GM23338 (cell line): ENCODE measurements at regions not wholly inside any gene's neighbourhood (a gene's known extent, or its start where the extent isn't known, plus 50 kb on each side); places are given as distances from the start of the nearest gene placed in this dataset.

Source experiments
- ATAC-seq: fragments of 200-7000 bp; cut with Tn5 transposase; 3 replicates; pipeline ENCODE4 v1.9.1; 2020
- DNase-seq: peaks from one replicate; pipeline ENCODE4 v3.0.0-alpha.2; 2015; ENCODE audit warnings: low spot score
- H2AFZ ChIP-seq: fragments of 200-600 bp; sonication (generic); 2 replicates; pipeline ENCODE4 v1.8.0; 2016; ENCODE audit warnings: antibody characterized with exemption, mild to moderate bottlenecking, moderate library complexity
- H3F3A ChIP-seq: fragments of 200-600 bp; sonication (generic); replicated peaks from 2 replicates; pipeline ENCODE4 v1.8.0; 2017; ENCODE audit warnings: antibody characterized with exemption, mixed run types, low read depth
- H3K27ac ChIP-seq: fragments of 200-600 bp; sonication (generic); 2 replicates; pipeline ENCODE4 v1.6.1; 2016; ENCODE audit warnings: low read depth
- H3K27me3 ChIP-seq: fragments of 200-600 bp; sonication (generic); 2 replicates; pipeline ENCODE4 v1.8.0; 2016; ENCODE audit warnings: mild to moderate bottlenecking, mixed run types, moderate library complexity; ENCODE audit not compliant: insufficient read depth
- H3K36me3 ChIP-seq: fragments of 200-600 bp; sonication (generic); 2 replicates; pipeline ENCODE4 v1.8.0; 2016; ENCODE audit warnings: mild to moderate bottlenecking; ENCODE audit not compliant: insufficient read depth
- H3K4me1 ChIP-seq: fragments of 200-600 bp; sonication (generic); 2 replicates; pipeline ENCODE4 v1.8.0; 2016; ENCODE audit warnings: mild to moderate bottlenecking, moderate library complexity; ENCODE audit not compliant: insufficient read depth
- H3K4me2 ChIP-seq: fragments of 200-600 bp; sonication (generic); 2 replicates; pipeline ENCODE4 v1.7.1; 2017; ENCODE audit warnings: mixed run types
- H3K4me3 ChIP-seq: fragments of 200-600 bp; sonication (generic); 2 replicates; pipeline ENCODE4 v1.6.1; 2016; ENCODE audit warnings: mixed run types
- H3K79me2 ChIP-seq: fragments of 200-600 bp; sonication (generic); replicated peaks from 2 replicates; pipeline ENCODE4 v1.8.0; 2017; ENCODE audit warnings: mild to moderate bottlenecking; ENCODE audit not compliant: insufficient read depth
- H3K9me2 ChIP-seq: fragments of 200-600 bp; sonication (generic); 2 replicates; pipeline ENCODE4 v1.8.0; 2017; ENCODE audit not compliant: insufficient read depth
- H4K20me1 ChIP-seq: fragments of 200-600 bp; sonication (generic); replicated peaks from 2 replicates; pipeline ENCODE4 v1.8.0; 2017; ENCODE audit warnings: mild to moderate bottlenecking; ENCODE audit not compliant: insufficient read depth
- H3K27ac Mint-ChIP-seq: 2 replicates; pipeline ENCODE4 v1.8.0; 2020; ENCODE audit warnings: inconsistent platforms, mild to moderate bottlenecking, moderate library complexity, mixed read lengths
- H3K27me3 Mint-ChIP-seq: 3 replicates; pipeline ENCODE4 v1.8.0; 2022; ENCODE audit warnings: low read depth, mild to moderate bottlenecking, moderate library complexity, mixed read lengths, inconsistent platforms; ENCODE audit not compliant: insufficient read depth, poor library complexity
- H3K36me3 Mint-ChIP-seq: 3 replicates; pipeline ENCODE4 v1.8.0; 2021; ENCODE audit warnings: low read depth, mild to moderate bottlenecking, inconsistent platforms, moderate library complexity, mixed read lengths
- H3K4me1 Mint-ChIP-seq: 3 replicates; pipeline ENCODE4 v1.8.0; 2020; ENCODE audit warnings: mild to moderate bottlenecking, inconsistent platforms, mixed read lengths
- H3K4me3 Mint-ChIP-seq: 3 replicates; pipeline ENCODE4 v1.8.0; 2021; ENCODE audit warnings: moderate library complexity, mild to moderate bottlenecking, inconsistent platforms, mixed read lengths
- H3K9me3 Mint-ChIP-seq: 3 replicates; pipeline ENCODE4 v1.8.0; 2020; ENCODE audit warnings: moderate library complexity, mild to moderate bottlenecking, inconsistent platforms, mixed read lengths
- NANOG ChIP-seq: IDR thresholded peaks from 2 replicates; pipeline ENCODE4 v1.6.1; 2016; ENCODE audit warnings: antibody characterized with exemption, borderline replicate concordance
- REST ChIP-seq: IDR thresholded peaks from one replicate; pipeline ENCODE4 v1.6.1; 2018; ENCODE audit warnings: antibody characterized with exemption; ENCODE audit not compliant: unreplicated experiment
- STAT1 ChIP-seq: IDR thresholded peaks from one replicate; pipeline ENCODE4 v1.6.1; 2016; ENCODE audit warnings: antibody characterized with exemption; ENCODE audit not compliant: unreplicated experiment
- ZNF331 ChIP-seq: fragments of 250-450 bp; sonication (Bioruptor Pico); IDR thresholded peaks from 2 replicates; pipeline ENCODE4 v1.5.0; 2020; ENCODE audit warnings: low read depth, mild to moderate bottlenecking, moderate library complexity
- TF ChIP-seq, protein P1 (sequence below): fragments of 250-450 bp; sonication (Bioruptor Pico); IDR thresholded peaks from 2 replicates; pipeline ENCODE4 v1.5.0; 2020; ENCODE audit warnings: mild to moderate bottlenecking, moderate library complexity

- H3K4me1 Mint-ChIP-seq = peaks cover 23% of the 10 kb centered on the region
- Histone ChIP-seq H4K20me1 (no peaks in the 10 kb centered on the region), H3K36me3 (no peaks in the 10 kb centered on the region), H2AFZ (no peak overlapping the region), H3F3A (no peaks in the 10 kb centered on the region), H3K9me2 (peaks cover 22% of the 10 kb centered on the region; the same call in 1 of the 2 replicates), H3K4me3 (no peak overlapping the region), H3K27ac (no peak overlapping the region), H3K79me2 (no peaks in the 10 kb centered on the region), H3K27me3 (peaks cover 9% of the 10 kb centered on the region; the same call in 1 of the 2 replicates), H3K4me1 (peaks cover 18% of the 10 kb centered on the region; the same call in 1 of the 2 replicates), H3K4me2 (no peak overlapping the region)
- H3K27ac Mint-ChIP-seq = no peak overlapping the region
- ATAC-seq (no peak), DNase-seq (no peak)
- peaks cover 7% of the 10 kb centered on the region for H3K27me3 Mint-ChIP-seq
- H3K4me3 Mint-ChIP-seq = no peak overlapping the region
- no peak for TF ChIP-seq REST
- TF ChIP-seq ZNF331 = no peak
- TF ChIP-seq, protein P1, sequence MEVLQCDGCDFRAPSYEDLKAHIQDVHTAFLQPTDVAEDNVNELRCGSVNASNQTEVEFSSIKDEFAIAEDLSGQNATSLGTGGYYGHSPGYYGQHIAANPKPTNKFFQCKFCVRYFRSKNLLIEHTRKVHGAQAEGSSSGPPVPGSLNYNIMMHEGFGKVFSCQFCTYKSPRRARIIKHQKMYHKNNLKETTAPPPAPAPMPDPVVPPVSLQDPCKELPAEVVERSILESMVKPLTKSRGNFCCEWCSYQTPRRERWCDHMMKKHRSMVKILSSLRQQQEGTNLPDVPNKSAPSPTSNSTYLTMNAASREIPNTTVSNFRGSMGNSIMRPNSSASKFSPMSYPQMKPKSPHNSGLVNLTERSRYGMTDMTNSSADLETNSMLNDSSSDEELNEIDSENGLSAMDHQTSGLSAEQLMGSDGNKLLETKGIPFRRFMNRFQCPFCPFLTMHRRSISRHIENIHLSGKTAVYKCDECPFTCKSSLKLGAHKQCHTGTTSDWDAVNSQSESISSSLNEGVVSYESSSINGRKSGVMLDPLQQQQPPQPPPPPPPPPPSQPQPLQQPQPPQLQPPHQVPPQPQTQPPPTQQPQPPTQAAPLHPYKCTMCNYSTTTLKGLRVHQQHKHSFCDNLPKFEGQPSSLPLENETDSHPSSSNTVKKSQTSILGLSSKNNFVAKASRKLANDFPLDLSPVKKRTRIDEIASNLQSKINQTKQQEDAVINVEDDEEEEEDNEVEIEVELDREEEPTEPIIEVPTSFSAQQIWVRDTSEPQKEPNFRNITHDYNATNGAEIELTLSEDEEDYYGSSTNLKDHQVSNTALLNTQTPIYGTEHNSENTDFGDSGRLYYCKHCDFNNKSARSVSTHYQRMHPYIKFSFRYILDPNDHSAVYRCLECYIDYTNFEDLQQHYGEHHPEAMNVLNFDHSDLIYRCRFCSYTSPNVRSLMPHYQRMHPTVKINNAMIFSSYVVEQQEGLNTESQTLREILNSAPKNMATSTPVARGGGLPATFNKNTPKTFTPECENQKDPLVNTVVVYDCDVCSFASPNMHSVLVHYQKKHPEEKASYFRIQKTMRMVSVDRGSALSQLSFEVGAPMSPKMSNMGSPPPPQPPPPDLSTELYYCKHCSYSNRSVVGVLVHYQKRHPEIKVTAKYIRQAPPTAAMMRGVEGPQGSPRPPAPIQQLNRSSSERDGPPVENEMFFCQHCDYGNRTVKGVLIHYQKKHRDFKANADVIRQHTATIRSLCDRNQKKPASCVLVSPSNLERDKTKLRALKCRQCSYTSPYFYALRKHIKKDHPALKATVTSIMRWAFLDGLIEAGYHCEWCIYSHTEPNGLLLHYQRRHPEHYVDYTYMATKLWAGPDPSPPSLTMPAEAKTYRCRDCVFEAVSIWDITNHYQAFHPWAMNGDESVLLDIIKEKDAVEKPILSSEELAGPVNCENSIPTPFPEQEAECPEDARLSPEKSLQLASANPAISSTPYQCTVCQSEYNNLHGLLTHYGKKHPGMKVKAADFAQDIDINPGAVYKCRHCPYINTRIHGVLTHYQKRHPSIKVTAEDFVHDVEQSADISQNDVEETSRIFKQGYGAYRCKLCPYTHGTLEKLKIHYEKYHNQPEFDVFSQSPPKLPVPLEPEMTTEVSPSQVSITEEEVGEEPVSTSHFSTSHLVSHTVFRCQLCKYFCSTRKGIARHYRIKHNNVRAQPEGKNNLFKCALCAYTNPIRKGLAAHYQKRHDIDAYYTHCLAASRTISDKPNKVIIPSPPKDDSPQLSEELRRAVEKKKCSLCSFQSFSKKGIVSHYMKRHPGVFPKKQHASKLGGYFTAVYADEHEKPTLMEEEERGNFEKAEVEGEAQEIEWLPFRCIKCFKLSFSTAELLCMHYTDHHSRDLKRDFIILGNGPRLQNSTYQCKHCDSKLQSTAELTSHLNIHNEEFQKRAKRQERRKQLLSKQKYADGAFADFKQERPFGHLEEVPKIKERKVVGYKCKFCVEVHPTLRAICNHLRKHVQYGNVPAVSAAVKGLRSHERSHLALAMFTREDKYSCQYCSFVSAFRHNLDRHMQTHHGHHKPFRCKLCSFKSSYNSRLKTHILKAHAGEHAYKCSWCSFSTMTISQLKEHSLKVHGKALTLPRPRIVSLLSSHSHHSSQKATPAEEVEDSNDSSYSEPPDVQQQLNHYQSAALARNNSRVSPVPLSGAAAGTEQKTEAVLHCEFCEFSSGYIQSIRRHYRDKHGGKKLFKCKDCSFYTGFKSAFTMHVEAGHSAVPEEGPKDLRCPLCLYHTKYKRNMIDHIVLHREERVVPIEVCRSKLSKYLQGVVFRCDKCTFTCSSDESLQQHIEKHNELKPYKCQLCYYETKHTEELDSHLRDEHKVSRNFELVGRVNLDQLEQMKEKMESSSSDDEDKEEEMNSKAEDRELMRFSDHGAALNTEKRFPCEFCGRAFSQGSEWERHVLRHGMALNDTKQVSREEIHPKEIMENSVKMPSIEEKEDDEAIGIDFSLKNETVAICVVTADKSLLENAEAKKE = no peak
- no peak for TF ChIP-seq STAT1
- no peak for TF ChIP-seq NANOG
- H3K36me3 Mint-ChIP-seq = no peaks in the 10 kb centered on the region
- H3K9me3 Mint-ChIP-seq = no peaks in the 10 kb centered on the region
Observed at GRCh38 chr6:40914005-40914404, 125.0 kb downstream of the UNC5CL start.
